Right hindlimb (tissue), 1 donor: ENCODE measurements at regions not wholly inside any gene's neighbourhood (a gene's known extent, or its start where the extent isn't known, plus 50 kb on each side); places are given as distances from the start of the nearest gene placed in this dataset.
A peak's percentile ranks its signal among the peaks of the same experiment; 100 is the strongest.
"Not testable (repeated sequence)": the region's sequence is repeated elsewhere in the genome, so short reads cannot be mapped to it uniquely, and the experiment has no call there.

ENCODE experiments used
- DNase-seq: peaks from one replicate; pipeline ENCODE4 v3.0.0-alpha.2; 2018

DNA sequence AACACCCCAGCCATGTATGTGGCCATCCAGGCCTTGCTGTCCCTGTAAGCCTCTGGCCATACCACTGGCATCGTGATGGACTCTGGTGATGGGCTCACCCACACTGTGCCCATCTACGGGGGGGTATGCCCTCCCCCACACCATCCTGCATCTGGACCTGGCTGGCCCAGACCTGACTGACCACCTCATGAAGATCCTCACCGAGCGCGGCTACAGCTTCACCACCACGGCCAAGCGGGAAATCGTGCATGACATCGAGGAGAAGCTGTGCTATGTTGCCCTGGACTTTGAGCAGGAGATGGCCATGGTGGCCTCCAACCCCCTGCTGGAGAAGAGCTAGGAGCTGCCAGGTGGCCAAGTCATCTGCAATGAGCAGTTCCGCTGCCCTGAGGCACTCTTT lies 80.4 kb upstream of the ZCCHC2 start:
- DNase-seq: no peak

DNA sequence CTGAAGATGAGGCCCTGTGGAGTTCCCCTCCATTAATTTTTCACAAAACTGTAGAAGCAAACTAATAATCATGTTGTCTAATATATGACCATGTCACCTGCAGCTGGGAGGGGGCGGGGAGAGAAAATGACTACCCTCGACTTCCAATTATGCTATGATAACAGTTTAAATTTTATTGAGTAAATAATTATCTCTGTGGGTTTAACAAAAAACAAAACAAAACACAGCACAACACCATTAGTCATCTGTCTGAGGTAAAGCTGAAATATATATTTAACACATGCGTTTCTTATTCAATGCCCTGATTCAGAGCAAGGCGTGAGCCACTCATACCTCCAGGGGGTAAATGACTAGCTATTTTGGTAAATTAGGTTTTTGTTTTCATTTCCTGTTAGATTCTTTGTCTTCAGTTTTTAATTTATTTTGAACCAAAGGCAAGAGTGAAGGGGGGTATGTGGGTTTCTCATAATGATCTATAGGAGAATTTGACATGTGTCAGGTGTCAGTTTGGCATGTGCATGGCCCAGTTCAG lies 77.4 kb upstream of the ZCCHC2 start:
- DNase-seq: no peak

DNA sequence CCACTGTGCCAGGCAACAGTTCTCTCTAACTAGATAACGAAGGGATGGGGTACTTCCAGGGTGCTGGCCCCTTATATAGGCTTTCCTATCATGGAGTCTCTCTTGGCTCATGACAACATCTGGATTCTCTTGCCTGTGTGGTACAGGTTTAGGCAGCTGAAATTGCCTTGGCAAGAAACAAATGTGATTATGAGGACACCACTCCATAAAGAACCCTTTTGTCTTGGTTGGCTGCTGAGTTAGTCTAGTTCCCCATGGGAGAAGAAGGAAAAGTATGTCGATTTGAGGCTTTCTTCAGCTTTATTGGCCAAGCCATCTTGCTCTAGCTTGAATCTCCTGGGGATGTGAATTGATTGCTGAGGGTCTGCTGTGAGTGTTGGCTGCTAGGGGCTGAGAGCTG lies 76.3 kb upstream of the ZCCHC2 start:
- no peak for DNase-seq

DNA sequence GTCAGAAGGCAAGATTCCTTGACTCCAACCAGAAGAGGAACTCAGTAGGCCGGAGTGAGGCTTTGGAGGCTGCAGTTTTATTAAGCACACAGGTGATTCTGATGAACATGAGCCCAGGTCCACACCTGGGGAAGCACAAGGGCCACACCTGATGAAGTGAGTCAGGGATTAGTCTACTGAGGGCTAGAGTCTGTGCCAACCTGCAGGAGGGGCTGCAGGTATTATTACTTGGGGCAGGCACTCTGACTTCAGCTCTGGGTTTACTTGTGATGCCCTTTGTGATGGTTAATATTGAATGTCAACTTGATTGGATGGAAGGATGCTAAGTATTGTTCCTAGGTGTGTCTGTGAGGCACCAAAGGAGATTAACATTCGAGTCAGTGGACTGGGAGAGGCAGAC lies 75.2 kb upstream of the ZCCHC2 start:
- DNase-seq: no peak

DNA sequence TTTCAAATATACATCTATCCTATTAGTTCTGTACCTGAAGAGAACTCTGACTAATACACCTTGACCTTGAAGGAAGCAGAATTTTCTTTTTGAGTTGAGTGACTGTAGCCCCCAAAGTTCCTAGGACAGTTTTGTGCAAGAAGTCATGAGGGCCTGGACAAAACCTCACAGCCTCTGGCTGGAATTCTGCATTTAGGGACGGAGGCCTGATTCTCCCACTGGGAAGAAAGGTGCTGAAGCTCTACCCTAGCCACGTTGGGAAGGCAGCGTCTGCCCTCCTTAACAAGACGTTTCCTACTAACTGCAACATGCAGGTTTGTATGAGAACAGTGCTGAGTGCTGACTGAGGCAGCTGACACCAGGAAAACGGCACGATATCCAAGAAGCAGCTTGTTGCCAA lies 74.4 kb upstream of the ZCCHC2 start:
- DNase-seq: no peak

DNA sequence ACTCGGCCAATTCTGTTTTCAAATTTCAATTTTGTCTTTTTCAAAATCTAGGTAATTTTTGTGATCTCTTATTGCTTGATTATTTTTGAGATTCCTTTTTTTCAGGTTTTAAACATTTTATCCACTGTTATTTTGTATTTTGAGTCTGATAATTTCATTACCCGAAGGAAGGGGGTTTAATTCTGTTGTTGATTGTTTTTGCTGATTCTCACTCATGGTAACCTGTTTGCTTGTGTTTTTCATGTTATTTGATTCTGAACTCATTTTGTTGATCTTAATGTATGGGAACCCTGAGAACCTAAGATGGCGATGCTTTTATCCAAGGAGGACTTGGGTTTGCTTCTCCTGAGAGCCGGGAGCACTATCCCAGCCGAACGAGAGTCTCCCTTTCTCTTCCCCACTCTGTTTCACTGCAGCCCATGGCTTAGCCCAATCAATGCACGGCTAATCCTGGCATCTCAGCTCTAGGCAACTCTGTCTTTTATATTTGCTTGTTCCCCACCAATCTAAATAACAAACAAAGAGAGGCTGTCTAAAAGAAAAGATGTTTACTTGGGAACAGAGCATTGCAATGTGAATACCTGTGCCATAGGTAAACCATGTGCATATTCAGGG lies 73.2 kb upstream of the ZCCHC2 start:
- no peak for DNase-seq

DNA sequence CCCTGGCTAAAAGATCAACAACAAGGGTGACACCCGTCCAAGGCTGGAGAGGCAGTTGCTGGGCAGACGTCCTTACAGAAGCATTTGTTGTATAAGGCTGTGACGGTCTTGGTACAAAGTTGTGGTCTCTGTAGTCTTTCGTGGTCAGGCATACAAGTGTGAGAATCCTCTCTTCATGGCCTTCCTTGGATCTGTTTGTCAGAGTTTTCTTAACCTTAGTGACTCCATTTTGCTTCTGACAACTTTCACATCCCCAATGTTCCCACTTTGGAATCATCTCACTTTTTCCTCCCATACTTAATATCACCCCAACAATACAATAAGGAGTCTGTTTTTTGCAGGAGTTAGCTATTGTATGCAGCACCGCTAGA lies 72.7 kb upstream of the ZCCHC2 start:
- no peak for DNase-seq

DNA sequence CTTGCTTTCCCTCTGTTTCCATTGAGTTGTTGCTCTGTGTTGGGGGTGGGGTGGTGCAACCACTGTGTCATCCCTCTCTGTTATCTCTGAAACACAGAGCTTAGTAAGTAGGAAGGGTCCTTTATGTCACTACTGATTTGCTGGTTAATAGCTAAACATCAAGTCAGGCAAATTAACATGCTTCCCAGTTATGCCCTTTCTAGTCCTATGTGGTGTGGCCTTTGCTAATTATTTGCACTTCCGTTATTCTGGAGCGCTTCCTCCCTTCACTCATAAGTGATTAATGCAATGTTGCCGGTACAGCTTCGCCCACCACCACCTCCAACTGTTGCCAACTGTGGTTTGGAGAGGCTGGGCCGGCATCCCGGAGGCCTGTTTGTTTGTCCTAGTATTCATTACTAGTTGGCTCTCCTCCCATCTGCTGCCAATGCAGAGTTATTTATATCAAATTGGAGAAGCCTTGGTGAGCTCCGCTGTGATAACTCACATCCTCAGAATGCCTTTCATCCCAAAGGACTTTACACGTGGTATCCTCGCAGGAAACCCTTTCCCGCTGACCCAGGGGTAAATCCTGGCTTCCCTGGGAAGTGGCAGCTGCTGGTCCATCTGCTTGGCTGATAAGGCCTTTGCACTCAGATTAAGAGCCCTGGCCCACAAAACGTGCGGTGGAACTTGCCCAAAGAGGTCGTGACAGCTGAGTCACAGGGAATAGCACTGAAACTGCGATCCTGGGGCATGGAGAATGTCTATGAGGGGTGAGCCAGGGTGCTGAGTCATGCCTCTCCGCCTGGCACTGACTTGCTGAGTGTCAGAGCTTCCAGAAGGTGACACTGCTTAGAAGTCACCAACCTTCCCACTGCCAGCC lies 72.0 kb upstream of the ZCCHC2 start:
- DNase-seq: peak; percentile 50

DNA sequence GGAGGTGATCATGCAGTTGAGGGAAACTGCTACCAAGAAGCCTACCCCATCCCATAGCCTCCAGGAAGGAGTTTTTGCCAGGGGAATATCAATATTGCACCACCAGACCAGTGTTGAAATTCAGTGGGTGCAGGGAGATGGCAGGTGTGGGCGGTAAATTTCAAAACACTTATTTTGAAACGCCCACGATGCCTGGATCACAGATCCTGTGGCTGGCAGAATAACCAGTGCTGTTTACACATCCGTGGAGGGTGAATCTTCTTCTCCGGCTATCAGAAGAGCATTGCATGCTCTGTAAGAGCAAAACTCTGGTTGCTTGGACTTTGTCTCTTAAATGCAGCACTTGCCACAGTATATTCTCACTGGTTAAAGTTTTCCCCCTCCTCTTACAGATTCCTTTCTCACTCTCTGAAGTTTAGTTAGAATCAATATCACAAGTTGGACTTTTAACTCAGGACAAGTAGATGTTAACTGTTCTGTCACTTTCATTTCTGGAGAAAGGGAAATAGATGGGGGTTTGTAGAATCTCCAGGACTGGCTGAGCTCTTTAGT lies 70.5 kb upstream of the ZCCHC2 start:
- DNase-seq: no peak

DNA sequence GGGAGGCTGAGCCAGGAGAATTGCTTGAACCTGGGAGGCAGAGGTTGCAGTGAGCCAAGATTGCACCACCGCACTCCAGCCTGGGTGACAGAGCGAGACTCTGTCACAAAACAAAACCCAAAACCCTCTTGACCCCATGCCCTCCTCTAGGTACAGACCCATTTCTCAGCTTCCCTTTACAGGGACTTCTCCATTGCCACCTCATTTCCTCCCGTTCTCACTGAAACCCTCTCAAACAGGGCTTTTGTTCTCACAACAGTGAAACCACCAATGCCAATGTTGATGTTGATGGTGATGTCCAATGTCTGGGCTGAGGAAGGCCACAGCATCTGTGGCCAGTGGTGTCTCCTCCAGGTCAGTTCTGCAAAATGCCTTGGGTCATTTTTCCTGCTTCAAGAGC lies 69.0 kb upstream of the ZCCHC2 start:
- DNase-seq: no peak

DNA sequence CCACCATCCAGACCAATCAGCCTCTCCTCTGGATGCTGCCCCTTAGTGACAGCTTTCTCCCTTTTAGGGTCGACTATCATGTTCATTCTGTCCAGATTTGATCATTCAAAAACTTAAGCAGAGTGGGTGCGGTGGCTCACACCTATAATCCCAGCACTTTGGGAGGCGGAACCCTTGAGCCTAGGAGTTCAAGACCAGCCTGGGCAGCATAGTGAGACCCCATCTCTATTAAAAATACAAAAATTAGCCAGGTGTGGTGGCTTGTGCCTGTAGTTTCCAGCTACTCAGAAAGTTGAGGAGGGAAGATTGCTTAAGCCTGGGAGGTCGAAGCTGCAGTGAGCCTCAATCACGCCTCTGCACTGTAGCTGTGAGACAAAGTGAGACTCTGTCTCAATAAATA lies 68.3 kb upstream of the ZCCHC2 start:
- no peak for DNase-seq

DNA sequence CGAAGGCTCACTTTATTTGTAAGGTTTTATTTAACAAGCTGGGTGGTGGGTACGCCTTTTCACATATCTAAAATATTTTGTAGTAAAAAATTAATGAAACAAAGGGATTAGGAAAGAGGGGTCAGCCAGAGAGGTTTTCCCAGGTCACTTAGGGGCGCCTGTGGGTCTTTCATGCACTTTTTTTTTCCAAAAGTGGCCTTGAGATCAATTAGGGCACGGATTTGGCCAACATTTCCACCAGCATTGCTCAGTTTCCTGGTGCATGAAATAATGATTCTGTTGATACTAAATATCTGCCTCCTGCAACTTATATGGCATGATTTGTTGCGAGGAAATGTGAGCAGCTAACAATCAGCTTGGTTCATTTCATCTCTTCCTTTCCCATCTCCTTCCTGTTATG lies 67.6 kb upstream of the ZCCHC2 start:
- no peak for DNase-seq

DNA sequence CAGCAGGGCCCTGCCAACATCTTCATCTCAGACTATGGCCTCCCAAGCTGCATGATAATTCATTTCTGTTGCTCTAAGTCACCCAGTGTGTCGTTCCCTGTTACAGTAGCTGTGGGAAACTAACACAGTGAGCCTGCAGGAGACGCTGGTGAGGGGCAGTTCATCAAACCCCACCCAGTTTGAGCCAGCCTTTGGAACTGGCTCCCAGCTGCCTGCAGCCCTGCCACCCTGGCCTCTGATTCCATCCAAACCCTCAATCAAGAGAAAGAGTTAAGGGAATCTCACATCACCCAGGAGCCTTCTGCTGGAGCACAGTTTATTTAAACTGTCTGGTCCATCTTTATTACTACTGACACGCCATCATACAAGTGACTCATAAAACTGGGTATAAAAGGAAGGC lies 64.9 kb upstream of the ZCCHC2 start:
- DNase-seq: no peak

DNA sequence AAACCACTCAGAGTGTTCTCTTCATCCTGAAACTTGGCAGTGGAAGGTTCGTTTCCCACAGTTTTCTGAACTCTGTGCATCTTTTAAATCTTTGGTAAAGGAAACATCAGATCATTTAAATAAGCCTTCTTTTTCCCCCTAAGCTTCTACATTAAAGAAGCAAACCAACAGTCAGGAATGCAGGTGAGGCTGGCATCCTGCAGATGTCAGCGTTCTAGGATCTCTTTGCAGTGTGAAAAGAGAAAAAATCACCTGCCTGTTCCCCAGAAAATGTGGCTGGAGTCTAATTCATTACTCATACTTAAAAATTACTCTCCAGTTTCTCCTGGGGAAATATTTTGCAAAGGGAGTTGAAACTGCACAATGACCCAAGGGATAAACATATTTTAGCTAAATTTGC lies 64.5 kb upstream of the ZCCHC2 start:
- no peak for DNase-seq

DNA sequence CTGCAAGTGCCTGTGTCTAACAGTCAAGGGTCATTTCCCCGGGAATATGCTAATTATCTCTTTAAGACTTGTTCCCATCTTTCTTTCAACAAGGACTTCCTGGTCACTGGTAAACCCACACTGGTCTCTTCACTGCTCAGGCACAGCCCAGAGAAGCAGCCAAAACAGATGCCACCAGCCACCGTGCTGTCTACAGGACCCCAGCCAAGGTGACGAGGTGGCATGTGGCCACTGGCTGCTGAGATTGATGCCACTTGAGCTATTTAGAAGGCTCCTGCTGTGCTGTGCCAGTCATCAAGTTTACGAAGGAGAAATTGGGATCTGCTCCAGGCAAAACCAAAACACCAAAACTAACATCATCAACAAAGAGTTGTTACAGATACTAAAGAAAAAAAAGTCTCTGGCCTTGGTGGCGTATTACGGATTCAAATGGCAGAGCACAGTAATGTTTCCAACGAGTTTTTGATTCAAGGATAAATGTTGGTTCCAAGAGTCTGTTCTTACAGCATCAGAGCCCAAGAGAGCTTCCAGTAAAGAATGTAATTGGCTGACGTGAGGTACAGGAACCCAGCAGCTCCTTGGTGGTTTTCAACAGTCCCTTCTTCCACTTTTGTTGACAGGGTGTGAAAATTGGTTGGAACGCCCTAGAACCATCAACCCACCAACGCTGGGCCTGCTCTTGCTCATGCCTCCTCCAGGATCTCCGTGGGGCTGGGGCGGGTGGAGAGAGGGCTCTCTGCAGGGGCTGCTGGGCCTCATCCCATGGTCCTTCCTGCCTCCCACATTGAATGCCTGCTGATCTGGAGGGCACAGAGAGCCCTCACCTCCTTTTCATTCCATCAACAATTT lies 63.7 kb upstream of the ZCCHC2 start:
- no peak for DNase-seq

DNA sequence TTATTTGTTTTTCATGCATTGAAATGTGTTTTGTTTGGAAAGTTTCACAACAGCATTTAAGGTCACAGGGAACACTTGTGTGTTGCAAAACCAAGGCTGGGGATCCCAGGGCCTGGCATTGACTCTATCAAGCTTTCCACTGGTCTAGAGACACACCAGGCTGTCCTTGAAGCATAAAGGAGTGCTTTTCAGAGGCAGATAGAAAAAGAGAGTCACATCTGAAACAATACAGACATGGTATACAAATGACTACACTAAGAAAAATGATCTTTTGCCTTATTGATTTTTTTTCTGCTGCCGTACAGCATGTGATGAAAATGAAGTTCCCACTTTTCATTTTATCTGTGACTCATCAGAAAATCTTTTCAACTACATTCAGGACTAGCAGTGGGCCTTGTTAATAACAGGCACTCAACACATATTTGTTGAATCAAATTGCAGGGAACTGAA lies 61.9 kb upstream of the ZCCHC2 start:
- no peak for DNase-seq

DNA sequence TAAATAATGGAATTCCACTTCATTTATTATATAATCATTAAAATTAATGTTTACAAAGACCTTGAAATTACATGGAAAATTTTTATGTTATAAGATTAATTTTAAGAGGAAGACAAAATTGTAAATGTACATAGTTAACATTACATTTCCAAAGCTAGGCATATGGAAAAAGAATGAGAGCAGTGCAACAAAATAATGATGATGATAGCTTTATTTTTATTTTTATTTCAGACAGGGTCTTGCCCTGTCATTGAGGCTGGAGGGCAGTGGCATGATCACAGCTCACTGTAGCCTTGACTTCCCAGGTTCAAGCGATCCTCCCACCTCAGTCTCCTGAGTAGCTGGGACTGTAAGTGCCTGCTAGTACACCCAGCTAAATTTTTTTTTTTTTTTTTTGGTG lies 61.2 kb upstream of the ZCCHC2 start:
- DNase-seq: no peak

DNA sequence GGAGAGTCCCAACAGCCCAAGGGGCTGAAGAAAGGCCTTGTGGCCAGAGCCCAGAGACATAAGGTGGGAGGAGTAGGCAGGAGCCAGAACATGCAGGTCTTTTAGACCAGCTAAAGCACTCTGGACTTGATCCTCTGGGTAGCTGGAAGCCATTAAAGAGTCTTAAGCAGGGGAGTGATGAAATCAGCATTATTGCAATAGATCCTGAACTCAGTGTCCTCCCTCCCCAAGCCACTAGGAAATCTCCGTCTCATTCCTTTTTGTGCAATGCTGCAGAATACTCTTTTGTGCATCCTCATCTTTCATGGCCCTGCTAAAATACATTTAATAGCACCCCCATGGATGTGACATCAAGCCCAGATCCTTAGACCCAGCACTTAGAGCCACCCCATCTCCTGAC lies 58.6 kb upstream of the ZCCHC2 start:
- DNase-seq: no peak

DNA sequence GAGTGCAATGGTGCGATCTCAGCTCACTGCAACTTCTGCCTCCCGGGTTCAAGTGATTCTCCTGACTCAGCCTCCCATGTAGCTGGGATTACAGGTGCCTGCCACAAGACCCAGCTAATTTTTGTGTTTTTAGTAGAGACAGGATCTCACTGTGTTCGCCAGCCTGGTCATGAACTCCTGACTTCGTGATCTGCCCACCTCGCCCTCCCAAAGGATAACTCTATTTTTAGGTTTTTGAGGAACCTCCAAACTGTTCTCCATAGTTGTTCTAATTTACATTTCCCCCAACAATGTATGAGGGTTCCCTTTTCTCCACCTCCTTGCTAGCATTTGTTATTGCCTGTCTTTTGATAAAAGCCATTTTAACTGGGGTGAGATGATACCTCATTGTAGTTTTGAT lies 53.7 kb upstream of the ZCCHC2 start:
- not testable (repeated sequence) for DNase-seq
